COLO668 (cell line): ENCODE measurements at regions not wholly inside any gene's neighbourhood (a gene's known extent, or its start where the extent isn't known, plus 50 kb on each side); places are given as distances from the start of the nearest gene placed in this dataset.

Source experiments
- DNase-seq: peaks from one replicate; lab custom pipeline; 2025; ENCODE audit not compliant: unreplicated experiment; lab: John Stamatoyannopoulos, UW

- DNase-seq: no peak
Measured at GRCh38 chr16:87229230-87230188, 87.7 kb downstream of the C16orf95 start.

DNA sequence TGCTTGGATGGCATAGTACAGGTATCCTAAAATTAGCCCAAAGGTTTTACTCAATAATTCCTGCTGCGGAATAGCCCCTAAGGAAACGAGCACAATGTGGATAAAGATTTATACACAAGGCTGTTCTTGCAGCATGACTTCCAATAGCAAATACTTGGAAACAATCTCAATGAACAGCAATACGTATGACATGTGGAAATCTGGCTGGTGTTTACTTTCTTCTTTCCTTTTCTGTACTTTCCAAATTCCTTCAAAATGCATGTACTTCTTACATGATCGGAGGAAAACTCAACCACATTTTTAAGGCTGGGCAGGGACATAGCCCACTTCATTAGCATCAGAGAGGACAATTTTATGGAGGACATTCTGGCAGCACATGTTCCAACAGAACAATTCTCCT is 86.6 kb downstream of the C16orf95 start:
- no peak for DNase-seq

DNA sequence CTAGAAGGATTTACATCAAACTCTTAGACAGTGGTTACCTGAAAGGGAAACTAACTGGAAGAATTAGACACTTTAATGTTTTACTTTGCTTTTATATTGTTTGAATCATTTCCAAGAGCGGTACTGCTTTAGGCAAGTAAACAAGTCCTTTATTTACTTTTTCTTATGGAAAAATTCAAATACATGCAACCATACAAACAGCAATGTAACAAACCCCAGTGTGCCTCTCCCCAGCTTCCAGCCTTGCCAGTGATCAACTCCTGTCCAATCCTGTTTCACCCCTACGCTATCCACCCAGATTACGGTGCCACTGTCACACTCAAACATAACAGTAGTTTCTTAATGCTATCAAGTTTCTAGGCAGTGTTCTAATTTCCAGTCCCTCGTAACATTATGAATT is 85.9 kb downstream of the C16orf95 start:
- DNase-seq: no peak

DNA sequence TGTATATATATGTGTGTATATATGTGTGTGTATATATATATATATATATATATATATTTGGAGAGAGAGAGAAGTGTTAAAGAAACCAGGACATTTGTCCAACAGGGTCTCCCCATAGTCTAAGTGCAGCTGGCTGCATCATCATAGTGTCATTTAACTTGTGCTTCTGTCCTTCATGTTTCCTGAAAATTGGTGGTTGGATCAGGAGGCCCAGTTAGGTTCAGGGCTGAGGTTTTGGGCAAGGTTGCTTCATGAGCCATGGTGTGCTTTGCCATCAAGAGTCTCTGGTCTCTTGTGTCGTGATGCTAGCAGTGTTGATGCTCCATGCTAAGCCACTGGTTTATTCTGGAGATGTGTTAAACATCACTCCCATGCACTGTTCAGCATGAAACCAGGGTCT is 85.3 kb downstream of the C16orf95 start:
- no peak for DNase-seq

GRCh38 chr16:87233928-87234327 is 83.3 kb downstream of the C16orf95 start:
- no peak for DNase-seq

DNA sequence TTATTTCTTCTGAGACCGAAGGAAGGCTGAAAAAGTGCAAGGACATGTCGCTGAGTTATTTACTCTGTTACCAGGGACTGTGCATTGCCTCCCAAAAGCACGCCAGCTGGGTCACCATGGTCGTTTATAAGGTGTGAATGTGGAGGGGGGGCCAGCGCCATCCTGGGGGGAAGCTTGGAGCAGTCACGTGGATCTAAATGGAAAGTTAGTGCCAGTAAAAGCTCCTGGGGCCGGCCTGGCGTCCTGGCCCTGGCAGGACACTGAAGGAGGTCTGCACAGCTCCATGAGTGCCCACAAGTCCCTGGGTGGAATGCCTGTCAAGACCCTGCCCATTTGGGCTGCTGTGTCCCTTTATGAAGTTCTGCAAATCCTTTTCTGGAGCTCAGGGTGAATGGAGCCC is 82.6 kb downstream of the C16orf95 start:
- DNase-seq: no peak

DNA sequence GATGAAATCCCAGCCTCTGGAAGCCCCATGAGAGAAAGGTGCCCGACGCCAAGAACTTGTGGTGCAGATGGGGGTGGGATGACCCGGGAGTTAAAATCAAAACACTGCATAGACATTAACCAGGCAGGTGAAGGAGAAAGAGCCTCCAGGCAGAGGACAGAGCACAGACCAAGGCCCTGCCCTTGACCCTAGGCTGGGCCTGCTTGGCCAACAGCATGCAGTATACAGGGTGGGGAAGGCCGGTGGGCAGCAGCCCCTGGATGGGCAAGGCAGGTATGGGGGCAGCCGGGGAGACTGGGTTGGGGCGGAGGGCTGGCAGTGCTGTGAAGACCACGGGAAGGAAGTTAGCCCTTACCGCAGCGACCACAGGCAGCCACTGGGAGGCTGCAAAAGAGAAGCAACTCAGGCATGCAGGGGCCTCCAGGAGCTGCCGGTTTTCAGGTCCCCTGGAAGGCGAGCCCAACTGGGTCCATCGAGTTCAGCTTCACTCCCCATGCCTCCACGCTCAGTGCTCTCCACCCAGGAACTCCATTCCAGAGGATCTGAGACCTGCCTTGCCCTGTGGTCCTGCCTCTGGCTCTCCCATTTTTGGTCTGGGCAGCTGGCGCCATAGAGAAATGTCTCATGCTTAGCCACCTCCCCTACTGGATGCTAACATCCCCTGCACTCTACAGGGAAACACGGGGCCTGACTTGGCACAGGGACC is 81.2 kb downstream of the C16orf95 start:
- no peak for DNase-seq

DNA sequence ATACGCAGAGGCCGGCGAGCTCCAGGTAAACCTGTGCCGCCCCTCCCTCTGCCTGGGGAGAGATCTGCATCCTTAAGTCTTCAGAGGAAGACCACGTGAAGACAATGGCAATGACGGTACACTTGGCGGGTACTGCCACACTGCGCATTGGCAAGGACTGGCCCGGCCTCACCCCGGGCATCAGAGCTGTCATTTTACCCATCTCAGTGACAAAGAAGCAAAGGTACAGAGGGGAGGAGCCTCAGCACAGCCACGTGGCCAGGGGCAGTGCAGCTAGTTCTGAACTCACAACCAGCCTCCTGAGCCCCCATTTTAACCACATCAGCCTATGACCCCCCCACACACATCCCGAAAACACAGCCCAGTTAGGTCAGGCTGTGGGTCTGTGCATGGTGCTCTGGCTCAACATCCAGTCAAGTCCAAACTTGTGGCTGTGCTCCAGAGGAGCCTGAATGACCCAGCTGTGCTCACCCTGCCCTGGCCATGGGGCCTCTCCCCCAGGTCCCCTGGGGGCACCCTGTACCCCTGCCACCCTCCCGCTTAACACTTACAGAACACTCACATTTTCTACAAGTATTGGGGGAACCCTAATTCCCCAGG is 80.6 kb downstream of the C16orf95 start:
- DNase-seq: no peak

DNA sequence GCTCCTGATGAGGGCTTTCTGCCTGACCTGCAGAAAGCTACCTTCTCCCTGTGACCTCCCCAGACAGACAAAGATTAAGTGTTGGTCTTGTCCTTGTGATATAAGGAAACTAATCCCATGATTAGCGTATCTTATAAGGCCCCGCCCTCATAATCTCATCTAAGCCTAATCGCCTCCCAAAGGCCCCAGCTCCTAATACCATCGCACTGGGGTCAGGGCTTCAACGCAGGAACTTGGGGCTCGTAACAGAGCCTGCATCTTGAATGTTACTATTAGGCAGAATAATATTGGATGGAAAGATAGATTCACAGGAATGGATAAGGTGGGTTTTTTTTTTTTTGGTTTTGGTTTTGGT is 78.9 kb downstream of the C16orf95 start:
- DNase-seq: no peak

DNA sequence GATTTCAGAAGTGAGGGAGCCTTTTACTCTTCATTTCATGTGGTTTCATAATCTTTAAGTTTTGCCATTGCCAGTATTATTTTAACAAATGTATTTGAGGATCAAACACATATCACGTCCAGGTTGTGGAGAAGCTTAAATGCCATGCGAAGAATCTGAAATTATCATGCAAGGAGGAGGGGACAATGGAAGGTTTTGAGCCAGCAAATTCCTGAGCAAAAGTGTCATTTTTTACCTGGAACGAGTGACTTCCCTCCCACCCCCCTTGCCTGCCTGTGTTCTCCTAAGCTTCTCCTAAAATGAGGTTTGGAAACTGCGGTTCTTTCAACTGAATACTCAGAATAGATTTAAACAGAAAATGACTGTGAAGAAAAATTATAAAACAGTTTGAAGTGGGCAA is 77.6 kb downstream of the C16orf95 start:
- DNase-seq: no peak

DNA sequence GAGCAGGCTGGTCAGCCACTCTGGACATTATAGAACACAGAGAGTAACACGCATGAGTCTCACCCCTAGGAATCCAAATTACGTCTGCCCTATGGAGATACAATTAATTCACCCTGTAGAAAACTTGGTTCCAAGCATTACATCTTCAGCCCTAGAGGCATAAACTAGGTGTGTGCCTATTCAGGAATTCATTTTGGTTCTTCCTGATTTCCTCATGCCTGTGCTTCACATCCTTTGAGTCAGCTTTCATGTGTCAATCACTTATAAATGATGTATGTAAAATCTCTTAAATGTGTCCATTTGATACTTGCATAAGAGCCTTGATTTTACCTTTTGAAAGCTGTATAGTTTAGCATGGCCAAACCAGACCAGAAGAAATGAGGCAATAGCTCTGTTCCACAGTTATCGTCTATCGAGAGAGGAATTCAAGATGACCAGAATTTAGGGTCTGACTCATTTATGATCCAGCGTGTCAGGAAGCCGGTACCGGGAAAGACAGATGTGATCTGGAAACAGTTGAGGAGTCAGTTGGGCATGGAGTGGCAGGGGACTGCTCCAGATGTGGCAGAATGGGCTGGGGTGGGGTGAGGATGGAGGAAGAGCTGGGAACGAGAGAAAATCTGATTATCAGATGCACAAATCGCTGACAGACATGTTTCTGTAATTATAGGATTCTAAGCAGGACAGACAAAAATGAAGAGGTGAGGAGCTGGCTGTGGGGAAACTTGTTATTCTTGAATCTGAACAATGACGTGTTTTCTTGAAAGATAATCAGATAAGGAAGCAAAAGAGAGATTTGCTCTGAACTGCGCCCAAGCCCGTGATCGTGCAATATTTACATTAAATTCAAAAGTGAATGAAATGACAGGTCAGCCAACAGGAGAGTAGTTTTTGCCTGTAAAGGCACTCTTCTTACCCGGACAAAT is 76.7 kb downstream of the C16orf95 start:
- no peak for DNase-seq

DNA sequence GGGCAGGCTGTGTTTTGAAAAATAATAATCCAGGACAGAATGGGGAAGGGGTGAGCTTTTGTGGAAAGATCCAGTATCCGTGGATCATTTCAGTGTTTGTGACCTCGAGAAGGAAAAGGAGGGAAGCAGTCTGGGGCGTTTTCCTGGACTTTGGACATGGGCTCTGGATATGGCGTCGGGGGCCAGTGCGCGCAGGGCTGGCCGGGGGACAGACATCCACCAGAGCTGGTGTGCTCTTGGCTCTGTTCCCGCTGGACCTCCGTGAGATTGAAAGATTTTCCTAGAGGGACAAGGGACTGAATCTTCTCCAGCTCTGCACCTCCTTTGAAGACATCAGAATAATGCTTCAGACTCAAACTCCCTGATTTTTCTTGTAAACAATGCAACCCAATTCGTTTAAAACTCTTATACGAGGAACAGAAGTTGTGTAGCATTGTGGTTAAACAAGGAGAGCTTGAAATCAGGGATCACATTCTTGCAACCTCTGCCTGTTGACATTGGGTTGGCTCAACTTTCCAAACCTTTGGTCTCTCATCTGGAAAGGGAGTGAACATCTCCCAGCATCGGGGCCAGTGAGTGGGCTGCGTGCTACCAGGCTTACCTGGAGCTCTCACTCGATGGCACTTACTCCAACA is 75.9 kb downstream of the C16orf95 start:
- DNase-seq: no peak

DNA sequence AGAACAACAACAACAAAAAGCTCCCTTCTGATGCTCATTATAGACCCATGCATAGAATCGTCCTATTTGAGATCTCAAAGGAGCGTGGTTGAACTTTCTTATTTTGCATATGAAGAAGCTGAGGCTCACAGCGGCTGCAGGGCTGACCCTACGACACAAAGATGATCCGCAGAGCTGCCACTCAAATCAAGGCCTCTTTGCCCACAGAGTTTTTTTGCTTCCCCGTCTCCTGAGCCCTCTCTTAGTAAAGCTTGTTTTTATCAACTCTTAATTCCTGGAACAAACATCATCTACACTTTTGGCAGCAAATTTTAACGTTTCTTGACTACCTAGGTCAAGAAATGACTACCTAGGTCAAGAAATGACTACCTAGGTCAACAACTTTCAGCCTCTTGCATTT is 73.7 kb downstream of the C16orf95 start:
- DNase-seq: no peak

DNA sequence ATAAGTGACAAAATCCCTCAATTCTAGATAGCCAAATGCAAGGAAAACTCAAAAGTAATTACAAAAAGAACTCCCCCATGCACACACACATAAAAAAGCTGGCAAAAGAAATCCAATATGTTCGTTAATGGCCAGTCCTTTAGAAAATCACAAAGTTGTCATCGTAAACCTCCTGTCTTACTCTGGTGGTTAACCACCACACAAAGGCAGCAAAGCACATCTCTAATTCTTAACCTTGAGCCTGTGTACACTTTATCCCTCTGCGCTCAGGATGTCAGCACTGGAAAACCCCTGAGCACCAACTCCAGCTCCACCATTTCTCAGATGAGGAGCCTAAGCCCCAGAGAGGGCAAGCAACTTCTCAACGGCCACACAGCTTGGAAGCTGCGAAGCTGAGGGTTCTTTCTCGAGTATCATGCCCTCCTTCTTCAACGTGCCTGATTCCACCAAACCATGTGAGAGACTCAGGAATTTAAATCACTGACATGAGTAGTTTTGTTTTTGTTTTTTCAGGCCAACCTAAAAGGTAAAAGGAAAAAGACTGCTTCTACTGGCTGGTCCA is 72.5 kb downstream of the C16orf95 start:
- no peak for DNase-seq

GRCh38 chr16:87245511-87245910 is 71.7 kb downstream of the C16orf95 start:
- DNase-seq: no peak

DNA sequence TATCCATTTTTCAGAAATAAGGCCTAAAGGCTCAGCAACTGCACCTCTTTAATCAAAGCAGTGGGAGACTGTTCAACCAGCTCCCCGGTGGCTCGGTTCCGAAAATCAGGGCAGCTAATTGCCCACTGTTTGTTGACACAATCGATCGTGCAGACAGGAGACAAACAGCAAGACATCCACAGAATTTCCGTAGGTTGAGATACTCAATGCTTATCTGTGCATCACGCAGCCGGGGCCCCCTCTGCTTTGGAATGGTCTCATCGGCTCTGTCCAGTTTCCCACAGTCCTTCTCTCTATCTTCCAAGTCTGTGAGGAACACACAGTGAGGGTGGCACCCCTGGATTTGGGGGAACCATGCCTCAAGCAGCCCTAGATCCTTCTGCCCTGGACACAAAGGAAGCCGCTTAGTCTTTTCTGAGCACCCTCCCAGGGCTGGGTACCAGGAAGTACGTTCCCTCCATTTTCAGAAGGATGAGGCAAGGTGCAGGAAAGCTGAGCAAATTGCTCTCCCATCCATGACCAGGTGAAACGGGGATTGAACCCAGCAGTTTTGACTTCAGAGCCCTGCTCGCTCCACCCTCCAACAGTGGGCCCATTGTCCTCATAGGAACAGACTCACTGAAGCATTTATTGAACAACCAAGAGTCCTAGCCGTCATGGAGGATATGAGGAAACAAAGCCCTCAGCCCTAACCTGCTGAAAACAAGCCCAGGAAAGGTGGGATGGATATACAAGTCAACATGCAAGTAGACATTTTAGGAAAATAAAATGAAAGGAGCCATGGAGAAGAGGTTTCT is 70.7 kb downstream of the C16orf95 start:
- DNase-seq: peak; percentile 10

- DNase-seq: no peak
Measured at GRCh38 chr16:87248714-87249113, 68.5 kb downstream of the C16orf95 start.

DNA sequence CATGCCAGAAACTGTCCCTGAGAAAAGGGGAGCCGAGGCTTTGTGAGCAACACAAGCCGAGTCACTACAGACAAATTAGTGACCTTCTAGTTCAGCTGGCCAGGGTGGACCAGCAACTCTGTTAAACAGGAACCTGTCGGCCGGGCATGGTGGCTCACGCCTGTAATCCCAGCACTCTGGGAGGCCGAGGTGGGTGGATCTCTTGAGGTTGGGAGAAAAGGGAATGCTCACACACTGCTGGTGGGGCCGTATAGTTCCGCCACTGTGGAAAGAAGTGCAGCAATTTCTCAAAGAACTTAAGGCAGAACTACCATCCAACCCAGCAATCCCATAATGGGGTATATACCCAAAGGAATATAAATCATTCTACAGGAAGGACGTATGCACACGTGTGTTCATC is 67.8 kb downstream of the C16orf95 start:
- DNase-seq: no peak

GRCh38 chr16:87250431-87250960 is 66.7 kb downstream of the C16orf95 start:
- DNase-seq: no peak
